Gastrocnemius medialis (tissue), 4 donors: ENCODE measurements at regions not wholly inside any gene's neighbourhood (a gene's known extent, or its start where the extent isn't known, plus 50 kb on each side); places are given as distances from the start of the nearest gene placed in this dataset.

Source experiments
- ATAC-seq, 2 donors: fragments of 150-250 bp; one replicate each; pipeline ENCODE4 v1.9.1; 2016
- DNase-seq, 2 donors: peaks; one replicate each; pipeline ENCODE4 v3.0.0-alpha.2; 2019
- H3K27ac ChIP-seq, 4 donors: fragments of 200-600 bp; sonication (generic); 1 replicate in 1 of 4; 2 replicates in 3 of 4; pipeline ENCODE4 v1.5.1; 2016 to 2018; ENCODE audit warnings: mild to moderate bottlenecking in 2 of 4, moderate library complexity in 1 of 4
- H3K27me3 ChIP-seq, 3 donors: fragments of 200-600 bp; sonication (generic) in 2 of 3; 1 replicate in 1 of 3; 2 replicates in 2 of 3; pipeline versions ENCODE4 v1.5.1 to v1.6.0; 2016 to 2019; ENCODE audit warnings: mild to moderate bottlenecking in 1 of 3, moderate library complexity in 1 of 3
- H3K36me3 ChIP-seq, 2 donors: fragments of 200-600 bp; sonication (generic) in 1 of 2; one replicate each; pipeline ENCODE4 v1.5.1; 2017 to 2018
- H3K4me1 ChIP-seq, 2 donors: fragments of 200-600 bp; sonication (generic) in 1 of 2; one replicate each; pipeline ENCODE4 v1.5.1; 2016 to 2017; ENCODE audit warnings: mild to moderate bottlenecking in 2 of 2
- H3K4me3 ChIP-seq, 4 donors: fragments of 200-600 bp; sonication (generic) in 3 of 4; 1 replicate in 1 of 4; 2 replicates in 3 of 4; pipeline ENCODE4 v1.5.1; 2016 to 2019; ENCODE audit warnings: mild to moderate bottlenecking in 2 of 4
- H3K9me3 ChIP-seq, 3 donors: fragments of 200-600 bp; sonication (generic) in 2 of 3; 1 replicate in 1 of 3; 2 replicates in 2 of 3; pipeline ENCODE4 v1.5.1; 2016 to 2019
- POLR2A ChIP-seq, 2 donors: fragments of 450-650 bp; IDR thresholded peaks; one replicate each; pipeline ENCODE4 v1.6.1; 2017; ENCODE audit warnings: antibody characterized with exemption in 2 of 2, mild to moderate bottlenecking in 2 of 2, moderate library complexity in 2 of 2
- in situ Hi-C, 4 donors: fragments of 200-750 bp; cut with MboI; loops; one replicate each; pipeline versions ENCODE4 v1.15.0 to v1.8.0; 2017; ENCODE audit warnings: low sequenced_read_pairs in 4 of 4
- intact Hi-C: fragments of 100-400 bp; cut with DNase I; formaldehyde crosslinking; loops from one replicate; pipeline ENCODE4 v1.15.1; 2023; ENCODE audit warnings: low total_unique reads
- TF ChIP-seq, protein P1 (sequence below), 5 experiments: fragments of 450-650 bp in 3 of 5; fragments of 200-600 bp in 2 of 5; sonication (generic) in 2 of 5; IDR thresholded peaks in 4 of 5; conservative IDR thresholded peaks in 1 of 5; 1 replicate in 4 of 5; 2 replicates in 1 of 5; pipeline ENCODE4 v1.5.1; 2016 to 2019; ENCODE audit warnings: antibody characterized with exemption in 5 of 5, mild to moderate bottlenecking in 3 of 5, moderate library complexity in 3 of 5

DNA sequence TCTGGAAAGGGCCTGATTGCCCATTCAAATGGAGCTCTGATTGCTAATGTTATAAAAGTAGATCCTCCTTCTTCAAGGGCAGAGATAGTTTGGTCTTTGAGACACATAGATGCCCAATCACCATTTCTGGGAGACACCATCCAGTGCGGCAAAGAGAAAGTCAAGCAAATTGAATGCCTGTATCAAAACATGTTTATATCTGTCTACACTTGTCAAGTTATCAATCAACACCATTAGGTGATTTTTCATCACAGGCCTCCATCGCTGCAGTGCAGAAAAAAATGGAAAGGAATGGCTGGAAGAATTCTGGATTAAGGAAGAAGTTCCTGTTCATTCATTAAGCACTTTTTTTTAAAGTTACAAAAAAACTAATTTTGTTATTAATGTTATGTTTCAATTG is 54.8 kb upstream of the ZFP64 start:
- Histone ChIP-seq H3K27ac (no peak overlapping the region), H3K27me3 (no peaks in the 10 kb centered on the region), H3K4me1 (no peaks in the 10 kb centered on the region), H3K4me3 (no peak overlapping the region), H3K36me3 (no peaks in the 10 kb centered on the region), H3K9me3 (no peaks in the 10 kb centered on the region)
- in situ Hi-C loops (no loop called here), intact Hi-C loops (no loop called here)
- ATAC-seq (no peak), DNase-seq (no peak)
- no peak for TF ChIP-seq POLR2A (IDR thresholded peaks at IDR 0.05)
- TF ChIP-seq, protein P1, sequence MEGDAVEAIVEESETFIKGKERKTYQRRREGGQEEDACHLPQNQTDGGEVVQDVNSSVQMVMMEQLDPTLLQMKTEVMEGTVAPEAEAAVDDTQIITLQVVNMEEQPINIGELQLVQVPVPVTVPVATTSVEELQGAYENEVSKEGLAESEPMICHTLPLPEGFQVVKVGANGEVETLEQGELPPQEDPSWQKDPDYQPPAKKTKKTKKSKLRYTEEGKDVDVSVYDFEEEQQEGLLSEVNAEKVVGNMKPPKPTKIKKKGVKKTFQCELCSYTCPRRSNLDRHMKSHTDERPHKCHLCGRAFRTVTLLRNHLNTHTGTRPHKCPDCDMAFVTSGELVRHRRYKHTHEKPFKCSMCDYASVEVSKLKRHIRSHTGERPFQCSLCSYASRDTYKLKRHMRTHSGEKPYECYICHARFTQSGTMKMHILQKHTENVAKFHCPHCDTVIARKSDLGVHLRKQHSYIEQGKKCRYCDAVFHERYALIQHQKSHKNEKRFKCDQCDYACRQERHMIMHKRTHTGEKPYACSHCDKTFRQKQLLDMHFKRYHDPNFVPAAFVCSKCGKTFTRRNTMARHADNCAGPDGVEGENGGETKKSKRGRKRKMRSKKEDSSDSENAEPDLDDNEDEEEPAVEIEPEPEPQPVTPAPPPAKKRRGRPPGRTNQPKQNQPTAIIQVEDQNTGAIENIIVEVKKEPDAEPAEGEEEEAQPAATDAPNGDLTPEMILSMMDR (IDR thresholded peaks at IDR 0.05 in 4 of 5, conservative IDR thresholded peaks at IDR 0.05 in 1 of 5): no peak

DNA sequence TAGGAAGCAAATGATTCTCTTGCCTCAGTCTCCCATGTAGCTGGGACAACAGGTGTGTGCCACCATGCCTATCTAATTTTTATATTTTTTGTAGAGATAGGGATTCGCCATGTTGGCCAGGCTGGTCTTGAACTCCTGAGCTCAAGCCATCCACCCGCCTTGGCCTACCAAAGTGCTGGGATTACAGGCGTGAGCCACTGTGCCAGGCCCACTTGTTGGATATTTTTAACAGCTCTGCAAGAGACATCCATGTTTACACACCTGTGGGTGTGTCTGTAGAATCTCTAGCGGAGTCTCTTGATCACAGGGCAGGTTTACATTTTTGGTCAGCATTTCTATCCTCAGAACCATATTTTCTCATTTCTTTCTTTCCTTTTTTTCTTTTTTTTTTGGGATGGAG is 53.1 kb upstream of the ZFP64 start:
- H3K4me3 ChIP-seq: no peak overlapping the region
- in situ Hi-C loops (no loop called here), intact Hi-C loops (no loop called here)
- H3K36me3 ChIP-seq: no peaks in the 10 kb centered on the region
- no peak overlapping the region for H3K27ac ChIP-seq
- ATAC-seq (no peak), DNase-seq (no peak)
- no peaks in the 10 kb centered on the region for H3K27me3 ChIP-seq
- no peaks in the 10 kb centered on the region for H3K4me1 ChIP-seq
- TF ChIP-seq, protein P1 (IDR thresholded peaks at IDR 0.05 in 4 of 5, conservative IDR thresholded peaks at IDR 0.05 in 1 of 5): no peak
- TF ChIP-seq POLR2A (IDR thresholded peaks at IDR 0.05): no peak
- H3K9me3 ChIP-seq: no peaks in the 10 kb centered on the region

DNA sequence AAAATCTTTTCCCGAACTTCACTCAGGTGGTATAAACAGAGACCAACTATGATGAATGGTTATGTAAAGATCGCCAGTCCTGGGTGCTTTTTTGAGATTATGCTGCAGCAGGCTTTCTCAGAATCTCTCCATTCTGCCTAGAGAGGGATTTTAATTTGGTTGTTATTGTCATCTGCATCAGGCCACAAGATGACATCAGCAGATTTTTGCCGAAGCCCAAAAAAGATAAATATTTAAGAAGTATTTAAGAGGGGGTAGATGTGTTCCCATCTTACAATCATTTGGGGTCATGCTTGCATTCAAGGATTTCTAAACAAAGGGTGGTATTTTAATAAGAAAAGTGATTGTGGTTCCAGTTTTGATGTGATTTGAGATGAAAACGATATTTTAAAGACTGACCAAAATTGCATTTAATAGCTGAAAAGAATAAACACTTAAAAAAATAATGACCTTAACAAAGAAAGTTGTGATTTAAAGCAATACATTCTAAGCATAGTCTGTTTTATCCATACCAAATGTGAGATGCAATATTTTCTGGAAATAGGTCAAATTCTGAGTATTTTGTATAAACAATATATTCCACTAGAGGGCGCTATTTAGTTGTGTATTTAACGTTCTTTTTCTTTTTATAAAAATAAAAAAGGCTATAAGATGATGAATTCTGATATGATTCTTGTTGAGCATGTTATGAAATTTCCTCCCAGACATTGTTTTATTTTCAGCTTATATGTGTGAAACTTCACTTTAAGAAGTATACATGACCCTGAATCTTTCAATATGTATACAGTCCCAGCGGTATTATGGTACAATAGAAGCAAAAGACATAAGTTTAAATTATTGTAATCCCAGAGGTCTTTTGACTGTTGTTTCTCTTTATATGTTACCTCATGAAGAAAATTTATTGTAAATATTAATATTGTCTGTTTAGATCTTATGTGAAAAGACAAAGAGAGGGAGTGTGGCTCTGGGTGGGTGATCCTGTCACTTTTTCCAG is 51.0 kb upstream of the ZFP64 start:
- intact Hi-C loops (no loop called here), in situ Hi-C loops (no loop called here)
- ATAC-seq (no peak), DNase-seq (no peak)
- Histone ChIP-seq H3K9me3 (no peaks in the 10 kb centered on the region), H3K36me3 (no peaks in the 10 kb centered on the region), H3K27me3 (no peaks in the 10 kb centered on the region), H3K4me1 (no peaks in the 10 kb centered on the region), H3K27ac (no peak overlapping the region), H3K4me3 (no peak overlapping the region)
- TF ChIP-seq POLR2A (IDR thresholded peaks at IDR 0.05): no peak
- TF ChIP-seq, protein P1 (IDR thresholded peaks at IDR 0.05 in 4 of 5, conservative IDR thresholded peaks at IDR 0.05 in 1 of 5): peak in 4 of 5 experiments; percentile 17 to 60 (median 47)
